GM18520 (cell line): ENCODE measurements at regions not wholly inside any gene's neighbourhood (a gene's known extent, or its start where the extent isn't known, plus 50 kb on each side); places are given as distances from the start of the nearest gene placed in this dataset.
"Not testable (repeated sequence)": the region's sequence is repeated elsewhere in the genome, so short reads cannot be mapped to it uniquely, and the experiment has no call there.

ENCODE experiments used
- ATAC-seq: cut with Tn5 transposase; IDR thresholded peaks from one replicate; pipeline ENCODE4 v1.9.1; 2021; ENCODE audit not compliant: unreplicated experiment

- ATAC-seq: no peak
These were observed 49.9 kb downstream of the ILRUN start for GRCh38 chr6:34646714-34647113.

GRCh38 chr6:34645627-34646026 is 50.9 kb downstream of the ILRUN start:
- no peak for ATAC-seq

- ATAC-seq: no peak
These were observed 51.9 kb downstream of the ILRUN start for GRCh38 chr6:34644716-34645115.

- ATAC-seq: no peak
These were observed 54.1 kb downstream of the ILRUN start for GRCh38 chr6:34642427-34642826.

- not testable (repeated sequence) for ATAC-seq
These were observed 56.3 kb downstream of the ILRUN start for GRCh38 chr6:34640074-34640849.

- peak; percentile 61 for ATAC-seq
These were observed 57.5 kb downstream of the ILRUN start for GRCh38 chr6:34638834-34639736.

GRCh38 chr6:34633785-34634184 is 62.8 kb downstream of the ILRUN start:
- no peak for ATAC-seq

GRCh38 chr6:34633256-34633655 is 63.3 kb downstream of the ILRUN start:
- ATAC-seq: no peak

GRCh38 chr6:34630040-34630439 is 66.5 kb downstream of the ILRUN start:
- ATAC-seq: no peak

- ATAC-seq: no peak
These were observed 69.3 kb downstream of the ILRUN start for GRCh38 chr6:34627296-34627695.

- no peak for ATAC-seq
These were observed 62.5 kb upstream of the SPDEF start for GRCh38 chr6:34618430-34619182.

GRCh38 chr6:34617231-34617630 is 61.1 kb upstream of the SPDEF start:
- ATAC-seq: no peak

- ATAC-seq: no peak
These were observed 60.1 kb upstream of the SPDEF start for GRCh38 chr6:34616227-34616585.

GRCh38 chr6:34615574-34616226 is 59.6 kb upstream of the SPDEF start:
- ATAC-seq: no peak

GRCh38 chr6:34610819-34611477 is 54.8 kb upstream of the SPDEF start:
- ATAC-seq: no peak

GRCh38 chr6:34608321-34609091 is 52.4 kb upstream of the SPDEF start:
- ATAC-seq: no peak

- no peak for ATAC-seq
These were observed 50.5 kb upstream of the SPDEF start for GRCh38 chr6:34606477-34607265.
